Parathyroid adenoma (tissue), 2 donors: ENCODE measurements at regions not wholly inside any gene's neighbourhood (a gene's known extent, or its start where the extent isn't known, plus 50 kb on each side); places are given as distances from the start of the nearest gene placed in this dataset.

Experiments used
- H2AFZ ChIP-seq: fragments of 300-600 bp; sonication (generic); one replicate; pipeline ENCODE4 v1.7.0; 2017; ENCODE audit warnings: antibody characterized with exemption, mild to moderate bottlenecking
- H3K27ac ChIP-seq: fragments of 300-600 bp; sonication (generic); one replicate; pipeline ENCODE4 v1.7.0; 2017
- H3K27me3 ChIP-seq: fragments of 300-600 bp; sonication (generic); one replicate; pipeline ENCODE4 v1.7.0; 2017; ENCODE audit warnings: low read length; ENCODE audit not compliant: control insufficient read depth, insufficient read depth
- H3K36me3 ChIP-seq: fragments of 300-600 bp; sonication (generic); one replicate; pipeline ENCODE4 v1.7.0; 2017; ENCODE audit warnings: low read length; ENCODE audit not compliant: control insufficient read depth, insufficient read depth
- H3K4me1 ChIP-seq: fragments of 300-600 bp; sonication (generic); one replicate; pipeline ENCODE4 v1.7.0; 2017; ENCODE audit warnings: control low read depth
- H3K4me2 ChIP-seq: fragments of 300-600 bp; sonication (generic); one replicate; pipeline ENCODE4 v1.7.0; 2017; ENCODE audit warnings: low read length
- H3K4me3 ChIP-seq: fragments of 300-600 bp; sonication (generic); one replicate; pipeline ENCODE4 v1.7.0; 2017; ENCODE audit warnings: low read depth, low read length
- H3K79me2 ChIP-seq: fragments of 300-600 bp; sonication (generic); one replicate; pipeline ENCODE4 v1.7.0; 2017; ENCODE audit warnings: control low read depth
- H3K9ac ChIP-seq: fragments of 300-600 bp; sonication (generic); one replicate; pipeline ENCODE4 v1.7.0; 2017; ENCODE audit warnings: mild to moderate bottlenecking
- H3K9me3 ChIP-seq: fragments of 300-600 bp; sonication (generic); one replicate; pipeline ENCODE4 v1.7.0; 2017; ENCODE audit warnings: low read length; ENCODE audit not compliant: control insufficient read depth
- CTCF ChIP-seq: fragments of 300-600 bp; sonication (generic); IDR thresholded peaks from one replicate; pipeline ENCODE4 v1.7.0; 2017; ENCODE audit warnings: antibody characterized with exemption, mild to moderate bottlenecking
- donor health status: primary hyperparathyroidism.

DNA sequence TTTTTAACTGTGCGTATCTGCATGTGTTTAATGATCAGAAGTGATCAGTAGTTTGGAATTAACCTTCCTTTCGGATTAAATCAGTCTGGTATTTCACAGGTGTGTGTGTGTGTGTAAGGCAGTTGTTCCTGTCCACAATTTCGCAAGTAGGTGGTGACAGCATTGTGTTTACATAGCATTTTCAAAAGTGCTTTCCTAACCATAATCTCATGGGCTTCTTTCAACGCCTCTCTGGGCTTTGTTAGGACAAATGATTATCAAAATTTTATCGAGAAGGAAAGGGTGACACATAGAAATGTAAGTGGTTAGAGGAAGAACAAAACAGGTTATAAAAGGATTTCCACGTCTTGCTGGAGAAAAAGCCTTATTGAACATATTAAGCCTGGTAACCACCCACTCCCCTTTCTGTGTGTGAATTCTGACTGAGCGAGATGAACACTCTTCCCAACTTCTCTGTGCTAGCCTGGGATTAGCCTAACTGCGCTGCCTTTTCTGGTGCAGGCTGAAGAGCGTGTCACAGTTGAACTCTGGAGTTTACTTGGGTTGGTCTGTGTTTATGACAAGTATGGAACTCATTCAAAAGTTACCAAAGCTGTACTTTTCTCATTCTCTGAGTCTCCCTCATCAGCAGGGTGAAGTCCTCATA lies 292.3 kb upstream of the PITRM1 start:
- Histone ChIP-seq H3K79me2 (no peaks in the 10 kb centered on the region), H2AFZ (no peak overlapping the region), H3K9me3 (no peaks in the 10 kb centered on the region), H3K27me3 (no peaks in the 10 kb centered on the region), H3K4me2 (no peak overlapping the region), H3K36me3 (no peaks in the 10 kb centered on the region), H3K27ac (peak overlapping the region; percentile 31), H3K4me3 (no peak overlapping the region), H3K4me1 (no peaks in the 10 kb centered on the region), H3K9ac (no peak overlapping the region)
- TF ChIP-seq CTCF = no peak

DNA sequence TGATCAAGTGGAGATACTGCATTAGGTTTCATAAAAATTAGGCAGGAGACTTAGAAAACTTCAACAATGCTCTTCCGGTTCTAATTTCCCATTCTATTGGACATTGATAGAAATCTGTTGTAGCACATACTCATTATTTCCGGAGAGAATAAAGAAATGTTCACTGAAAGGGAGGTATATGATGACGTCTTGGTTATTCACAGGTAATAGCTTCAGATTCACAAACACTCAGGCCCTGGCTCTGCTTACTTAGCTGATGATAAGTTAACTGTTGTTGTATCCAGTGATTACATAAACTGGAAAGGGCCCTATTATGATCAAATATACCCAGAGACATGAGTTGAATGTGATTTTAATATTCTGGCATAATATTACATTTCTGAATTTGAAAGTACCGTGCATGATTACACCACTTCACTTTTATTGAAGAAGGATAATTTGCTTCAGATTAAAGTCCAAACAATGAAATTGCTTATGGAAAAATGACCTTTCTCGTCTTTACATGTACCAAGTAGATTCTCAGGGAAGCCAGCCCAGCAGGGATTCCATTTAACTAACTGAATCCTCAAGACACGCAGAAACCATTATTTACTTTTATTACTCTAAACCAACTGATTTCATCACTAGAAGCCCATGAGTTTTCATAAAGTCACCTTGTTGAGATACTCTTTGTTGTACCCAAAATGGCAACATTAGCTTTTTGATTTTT lies 288.0 kb upstream of the PITRM1 start:
- Histone ChIP-seq H3K4me1 (no peaks in the 10 kb centered on the region), H3K36me3 (no peaks in the 10 kb centered on the region), H2AFZ (no peak overlapping the region), H3K9ac (no peak overlapping the region), H3K79me2 (no peaks in the 10 kb centered on the region), H3K4me2 (no peak overlapping the region), H3K27me3 (no peaks in the 10 kb centered on the region), H3K4me3 (no peak overlapping the region), H3K9me3 (no peaks in the 10 kb centered on the region), H3K27ac (no peak overlapping the region)
- TF ChIP-seq CTCF = no peak

GRCh38 chr10:3455385-3456334 lies 283.1 kb upstream of the PITRM1 start:
- Histone ChIP-seq H3K27me3 (no peaks in the 10 kb centered on the region), H3K4me3 (no peak overlapping the region), H3K4me2 (no peak overlapping the region), H3K79me2 (no peaks in the 10 kb centered on the region), H3K4me1 (no peaks in the 10 kb centered on the region), H2AFZ (no peak overlapping the region), H3K36me3 (no peaks in the 10 kb centered on the region), H3K27ac (no peak overlapping the region), H3K9me3 (no peaks in the 10 kb centered on the region), H3K9ac (no peak overlapping the region)
- no peak for TF ChIP-seq CTCF

- Histone ChIP-seq H3K36me3 (no peaks in the 10 kb centered on the region), H3K9me3 (no peaks in the 10 kb centered on the region), H2AFZ (no peak overlapping the region), H3K4me1 (no peaks in the 10 kb centered on the region), H3K4me3 (no peak overlapping the region), H3K79me2 (no peaks in the 10 kb centered on the region), H3K9ac (no peak overlapping the region), H3K27ac (peak overlapping the region; percentile 21), H3K27me3 (no peaks in the 10 kb centered on the region), H3K4me2 (no peak overlapping the region)
- no peak for TF ChIP-seq CTCF
Observed at GRCh38 chr10:3452683-3453361, 280.2 kb upstream of the PITRM1 start.
